ENCODE measurements at regions not wholly inside any gene's neighbourhood (a gene's known extent, or its start where the extent isn't known, plus 50 kb on each side); places are given as distances from the start of the nearest gene placed in this dataset.

- no peak overlapping the region for H3K27ac ChIP-seq
- H3K27me3 ChIP-seq = no peaks in the 10 kb centered on the region
- TF ChIP-seq CTCF (IDR thresholded peaks at IDR 0.05) (no peak), POLR2A (IDR thresholded peaks at IDR 0.05) (no peak)
- no peaks in the 10 kb centered on the region for H3K9me3 ChIP-seq
- DNase-seq = no peak
- no peak overlapping the region for H3K4me3 ChIP-seq
- intact Hi-C loops (cut with DNase I) = no loop called here
- no peaks in the 10 kb centered on the region for H3K36me3 ChIP-seq
- WGBS, 2 donors = 22 to 82% methylated on average over 1 of the region's 1 CpG
- H3K4me1 ChIP-seq = no peaks in the 10 kb centered on the region
These were observed 1559.6 kb downstream of the TECRL start for GRCh38 chr4:62849696-62850095.

GRCh38 chr4:62835631-62836030 is 1573.6 kb downstream of the TECRL start:
- H3K27ac ChIP-seq = no peak overlapping the region
- H3K27me3 ChIP-seq = no peaks in the 10 kb centered on the region
- no peaks in the 10 kb centered on the region for H3K9me3 ChIP-seq
- TF ChIP-seq CTCF (IDR thresholded peaks at IDR 0.05) = no peak
- TF ChIP-seq POLR2A (IDR thresholded peaks at IDR 0.05) = no peak
- 13 to 18% methylated on average over 2 of the region's 2 CpGs for WGBS, 2 donors
- H3K4me3 ChIP-seq = no peak overlapping the region
- no peak for DNase-seq
- H3K4me1 ChIP-seq = no peaks in the 10 kb centered on the region
- intact Hi-C loops (cut with DNase I) = no loop called here
- no peaks in the 10 kb centered on the region for H3K36me3 ChIP-seq

GRCh38 chr4:62822306-62822705 is 1586.9 kb downstream of the TECRL start:
- Histone ChIP-seq H3K9me3 (no peaks in the 10 kb centered on the region), H3K27me3 (no peaks in the 10 kb centered on the region), H3K4me3 (no peak overlapping the region), H3K27ac (no peak overlapping the region), H3K36me3 (no peaks in the 10 kb centered on the region), H3K4me1 (no peaks in the 10 kb centered on the region)
- 21 to 45% methylated on average over 1 of the region's 1 CpG for WGBS, 2 donors
- DNase-seq = no peak
- intact Hi-C loops (cut with DNase I) = no loop called here
- TF ChIP-seq CTCF (IDR thresholded peaks at IDR 0.05) = no peak
- TF ChIP-seq POLR2A (IDR thresholded peaks at IDR 0.05) = no peak

- H3K36me3 ChIP-seq = no peaks in the 10 kb centered on the region
- TF ChIP-seq CTCF (IDR thresholded peaks at IDR 0.05) (no peak), POLR2A (IDR thresholded peaks at IDR 0.05) (no peak)
- H3K27me3 ChIP-seq = peaks cover 0 to 3% (median 0%) of the 10 kb centered on the region in 4 donors
- H3K4me1 ChIP-seq = no peaks in the 10 kb centered on the region
- H3K9me3 ChIP-seq = no peaks in the 10 kb centered on the region
- 76% methylated on average over 18 of the region's 25 CpGs; no CpG with 5 or more reads in 1 of the 2 donors for WGBS, 2 donors
- no peak for DNase-seq
- no peak overlapping the region for H3K4me3 ChIP-seq
- intact Hi-C loops (cut with DNase I) = no loop called here
- H3K27ac ChIP-seq = no peak overlapping the region
These were observed 1592.7 kb downstream of the TECRL start for GRCh38 chr4:62816566-62816965.

- DNase-seq = no peak
- no peaks in the 10 kb centered on the region for H3K4me1 ChIP-seq
- intact Hi-C loops (cut with DNase I) = no loop called here
These were observed 1594.7 kb downstream of the TECRL start for GRCh38 chr4:62814510-62815047.

More at GRCh38 chr4:62814510-62815047, 1594.7 kb downstream of the TECRL start:
- TF ChIP-seq POLR2A (IDR thresholded peaks at IDR 0.05) (no peak), CTCF (IDR thresholded peaks at IDR 0.05) (no peak)
- Histone ChIP-seq H3K27ac (no peak overlapping the region), H3K27me3 (peaks cover 0 to 3% (median 0%) of the 10 kb centered on the region in 4 donors), H3K36me3 (no peaks in the 10 kb centered on the region), H3K9me3 (no peaks in the 10 kb centered on the region), H3K4me3 (no peak overlapping the region)
- 25% methylated on average over 3 of the region's 3 CpGs for WGBS, 2 donors

Measured in esophagus squamous epithelium (tissue), 5 donors.